Astrocyte of the cerebellum (primary cell): ENCODE measurements at regions not wholly inside any gene's neighbourhood (a gene's known extent, or its start where the extent isn't known, plus 50 kb on each side); places are given as distances from the start of the nearest gene placed in this dataset.

Experiments
- DNase-seq: peaks from one replicate; pipeline ENCODE4 v3.0.0-alpha.2; 2011; ENCODE audit warnings: low read depth
- H3K4me3 ChIP-seq: 2 replicates; pipeline ENCODE4 v1.5.1; 2011; ENCODE audit warnings: mild to moderate bottlenecking, low read depth, low read length, moderate library complexity
- CTCF ChIP-seq: IDR thresholded peaks from 2 replicates; pipeline ENCODE4 v1.5.1; 2012; ENCODE audit warnings: low read length, low read depth, moderate library complexity, mild to moderate bottlenecking; ENCODE audit errors: missing control alignments
- in situ Hi-C: cut with HindIII; loops from 2 replicates; pipeline ENCODE4 v1.10.0; 2017; ENCODE audit warnings: low sequenced_read_pairs

- no peak overlapping the region for H3K4me3 ChIP-seq
- in situ Hi-C loops = no loop called here
- no peak for DNase-seq
- TF ChIP-seq CTCF = no peak
These were observed 189.1 kb upstream of the ANKRD55 start for GRCh38 chr5:56422076-56422762.

GRCh38 chr5:56421246-56422075, 188.3 kb upstream of the ANKRD55 start:
- H3K4me3 ChIP-seq = no peak overlapping the region
- in situ Hi-C loops = no loop called here
- DNase-seq = no peak
- TF ChIP-seq CTCF = no peak

DNA sequence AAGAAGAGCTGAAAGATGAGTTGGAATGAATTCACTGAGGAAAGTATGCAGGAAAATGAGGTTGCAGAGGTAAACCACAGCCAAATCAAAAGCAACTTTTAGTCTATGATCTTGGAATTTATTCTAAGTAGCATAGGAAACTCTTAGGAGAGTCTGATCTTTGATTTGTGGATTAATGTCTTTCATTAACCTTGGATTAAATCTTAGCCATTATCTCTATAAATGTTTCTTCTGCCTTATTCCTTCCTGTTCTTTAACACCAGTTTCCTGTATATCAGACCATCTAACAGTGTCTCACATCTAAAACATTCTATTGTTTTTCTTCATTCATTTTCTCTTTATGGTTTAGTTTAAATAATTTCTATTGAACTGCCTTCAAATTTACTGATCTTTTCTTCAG, 187.2 kb upstream of the ANKRD55 start:
- TF ChIP-seq CTCF = no peak
- no peak for DNase-seq
- in situ Hi-C loops = no loop called here
- no peak overlapping the region for H3K4me3 ChIP-seq

DNA sequence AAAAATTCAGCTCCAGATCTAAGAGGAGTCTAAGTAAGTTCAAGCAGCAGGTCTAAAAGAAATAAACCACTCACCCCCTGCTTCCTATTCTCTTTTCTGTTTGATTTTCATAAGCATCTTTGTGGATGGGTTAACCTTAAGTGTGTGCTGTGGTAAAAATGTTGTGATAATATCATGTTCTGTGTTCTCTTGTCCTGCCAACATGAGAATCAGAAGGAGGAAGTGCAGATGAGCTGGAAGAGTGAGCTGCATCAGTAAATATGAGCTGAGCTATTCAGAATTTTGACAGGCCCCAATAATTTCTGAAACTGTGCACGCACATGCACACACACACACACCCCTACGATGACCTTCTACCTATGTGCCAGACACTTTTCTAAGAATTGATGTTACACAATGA, 186.5 kb upstream of the ANKRD55 start:
- no peak for DNase-seq
- no peak for TF ChIP-seq CTCF
- in situ Hi-C loops = no loop called here
- H3K4me3 ChIP-seq = no peak overlapping the region

GRCh38 chr5:56415356-56415765, 182.2 kb upstream of the ANKRD55 start:
- H3K4me3 ChIP-seq = no peak overlapping the region
- in situ Hi-C loops = no loop called here
- TF ChIP-seq CTCF = no peak
- DNase-seq = no peak

DNA sequence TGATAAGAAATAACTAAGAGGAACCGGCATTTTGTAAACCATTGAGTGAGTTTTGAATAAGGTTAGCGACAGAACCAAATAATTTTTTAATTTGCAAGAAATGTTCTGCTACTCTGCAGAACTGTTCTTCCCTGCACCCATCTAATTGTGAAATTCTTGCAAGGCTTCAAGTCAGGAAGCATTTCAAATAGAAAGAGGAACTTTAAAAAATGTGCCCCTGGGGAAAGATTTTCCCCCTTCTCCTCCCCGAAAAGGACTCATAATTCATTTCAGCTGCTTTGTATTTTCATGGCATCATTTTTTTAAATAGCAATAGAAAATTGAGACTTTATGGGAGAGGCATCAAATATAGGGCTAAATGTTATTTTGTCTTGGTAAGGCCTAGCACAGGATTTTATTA, 180.9 kb upstream of the ANKRD55 start:
- no peak for TF ChIP-seq CTCF
- H3K4me3 ChIP-seq = no peak overlapping the region
- in situ Hi-C loops = no loop called here
- DNase-seq = no peak
